ENCODE measurements at regions not wholly inside any gene's neighbourhood (a gene's known extent, or its start where the extent isn't known, plus 50 kb on each side); places are given as distances from the start of the nearest gene placed in this dataset.

DNA sequence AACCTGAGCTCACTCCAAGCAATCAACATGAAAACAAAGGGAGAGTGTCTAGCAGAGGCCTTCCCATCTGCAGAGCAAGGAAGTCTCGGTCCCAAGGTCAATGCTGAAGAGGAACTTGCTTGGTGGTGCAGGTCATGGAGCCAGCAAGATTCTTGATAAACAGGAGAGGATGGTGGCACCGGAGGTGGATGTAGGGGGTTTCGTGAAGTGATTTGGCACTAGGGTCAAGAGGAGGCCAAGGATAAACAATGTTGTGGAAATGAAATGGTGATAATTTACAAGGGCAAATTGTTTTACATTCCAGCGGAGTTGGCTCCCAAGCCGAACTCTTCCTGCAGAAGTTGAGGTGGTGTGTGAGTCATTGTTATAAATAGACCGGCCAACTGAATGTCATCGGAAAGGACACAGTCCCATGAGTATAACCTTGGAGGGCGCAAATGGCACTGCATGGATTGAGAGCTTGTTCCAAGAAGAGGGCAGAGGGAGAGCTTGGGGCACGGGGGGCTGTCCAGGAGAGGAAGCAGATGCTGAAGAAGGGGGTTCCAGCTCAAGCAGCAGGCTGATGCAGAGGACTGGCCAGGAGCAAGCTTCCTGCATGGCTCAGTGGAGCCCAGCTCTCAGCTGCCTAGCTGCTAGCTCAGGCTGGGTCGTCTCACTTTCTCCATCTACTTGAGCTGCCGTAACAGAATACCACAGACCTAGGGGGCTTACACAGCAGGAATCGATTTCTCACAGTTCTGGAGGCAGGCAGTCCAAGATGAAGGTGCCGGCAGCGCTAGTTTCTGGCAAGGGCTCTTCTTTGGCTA, 136.6 kb downstream of the COPRS start:
- TF ChIP-seq ZNF19 (tag by site-specific recombination; IDR thresholded peaks at IDR 0.05; ENCODE audit: low read depth) (no peak), ZNF623 (tag by site-specific recombination; IDR thresholded peaks at IDR 0.05) (no peak), ZIC2 (tag by site-specific recombination; IDR thresholded peaks at IDR 0.05) (0 out of 2 replicates have a peak, but pooled peaks have one; percentile 13), ZBTB20 (tag by site-specific recombination; IDR thresholded peaks at IDR 0.05) (no peak)
- TF ChIP-seq, protein P1, sequence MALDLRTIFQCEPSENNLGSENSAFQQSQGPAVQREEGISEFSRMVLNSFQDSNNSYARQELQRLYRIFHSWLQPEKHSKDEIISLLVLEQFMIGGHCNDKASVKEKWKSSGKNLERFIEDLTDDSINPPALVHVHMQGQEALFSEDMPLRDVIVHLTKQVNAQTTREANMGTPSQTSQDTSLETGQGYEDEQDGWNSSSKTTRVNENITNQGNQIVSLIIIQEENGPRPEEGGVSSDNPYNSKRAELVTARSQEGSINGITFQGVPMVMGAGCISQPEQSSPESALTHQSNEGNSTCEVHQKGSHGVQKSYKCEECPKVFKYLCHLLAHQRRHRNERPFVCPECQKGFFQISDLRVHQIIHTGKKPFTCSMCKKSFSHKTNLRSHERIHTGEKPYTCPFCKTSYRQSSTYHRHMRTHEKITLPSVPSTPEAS (tag by site-specific recombination; IDR thresholded peaks at IDR 0.05) = no peak
- CTCF ChIA-PET = interaction anchor here (0.6 kb wide), 1 partner anchor 363 kb away, joined by 3 read pairs; no protein-coding TSS in a partner anchor
- Histone ChIP-seq H3K4me1 (ENCODE audit: control insufficient read depth, insufficient read depth, low read length) (no peaks in the 10 kb centered on the region), H3K27ac (ENCODE audit: extremely low read depth, low read depth, low read length) (no peak overlapping the region), H3K9me3 (ENCODE audit: control insufficient read depth, insufficient read depth, low read depth, low read length) (no peaks in the 10 kb centered on the region), H3K36me3 (ENCODE audit: control insufficient read depth in 2 of 2, insufficient read depth in 1 of 2, low read length in 2 of 2) (no peaks in the 10 kb centered on the region), H3K4me3 (ENCODE audit: low read depth, low read length) (no peak overlapping the region)
- POLR2A ChIA-PET = no interaction called here

DNA sequence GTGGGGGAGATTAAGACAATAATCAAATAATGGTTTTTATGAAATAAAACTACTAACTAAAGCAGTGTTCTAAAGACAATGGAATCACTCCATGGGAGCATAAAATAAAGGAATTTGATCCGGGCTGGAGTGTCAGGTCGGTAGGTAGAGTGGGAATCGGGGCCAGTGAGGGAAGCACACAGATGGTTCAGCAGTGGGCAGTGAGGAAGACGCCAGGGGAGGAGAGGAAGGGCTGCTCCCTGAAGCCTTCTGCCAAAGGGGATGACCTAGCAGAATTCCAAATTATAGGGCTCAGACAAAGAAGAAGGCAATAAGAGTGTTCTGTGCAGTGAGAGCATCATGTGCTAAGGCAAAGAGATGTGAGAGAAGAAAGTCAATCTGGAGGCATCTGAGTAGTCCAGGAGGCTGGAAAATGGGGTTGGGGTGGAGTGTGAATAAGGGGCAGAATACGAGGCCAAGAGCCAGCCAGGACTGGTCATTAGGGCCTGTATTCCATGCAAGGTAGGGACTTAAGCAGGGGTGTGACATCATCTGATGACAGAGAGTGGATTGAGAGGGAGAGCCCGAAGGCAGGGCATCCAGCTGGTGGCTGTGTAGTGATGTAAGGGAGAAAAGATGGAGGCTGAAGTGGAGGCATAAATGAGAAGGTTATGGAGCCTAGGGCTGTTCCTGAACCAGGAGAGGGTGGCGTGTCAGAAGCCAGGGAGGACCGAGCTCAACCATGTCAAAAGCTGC, 137.6 kb downstream of the COPRS start:
- H3K9me3 ChIP-seq (ENCODE audit: control insufficient read depth, insufficient read depth, low read depth, low read length) = no peaks in the 10 kb centered on the region
- H3K4me1 ChIP-seq (ENCODE audit: control insufficient read depth, insufficient read depth, low read length) = no peaks in the 10 kb centered on the region
- CTCF ChIA-PET = no interaction called here
- H3K27ac ChIP-seq (ENCODE audit: extremely low read depth, low read depth, low read length) = no peak overlapping the region
- H3K4me3 ChIP-seq (ENCODE audit: low read depth, low read length) = no peak overlapping the region
- POLR2A ChIA-PET = no interaction called here
- no peaks in the 10 kb centered on the region for H3K36me3 ChIP-seq (ENCODE audit: control insufficient read depth in 2 of 2, insufficient read depth in 1 of 2, low read length in 2 of 2)
- TF ChIP-seq ZNF768 (tag by site-specific recombination; IDR thresholded peaks at IDR 0.05) (no peak), KLF17 (tag by site-specific recombination; IDR thresholded peaks at IDR 0.05) (0 out of 2 replicates have a peak, but pooled peaks have one; percentile 37), ZNF521 (tag by site-specific recombination; IDR thresholded peaks at IDR 0.05) (no peak), ZNF398 (tag by site-specific recombination; IDR thresholded peaks at IDR 0.05) (no peak), ZBTB21 (tag by site-specific recombination; IDR thresholded peaks at IDR 0.05) (peak; percentile 88), PRDM1 (tag by site-specific recombination; IDR thresholded peaks at IDR 0.05) (peak; percentile 36; the same call in 1 of the 2 replicates), ZNF394 (tag by site-specific recombination; IDR thresholded peaks at IDR 0.05; ENCODE audit: borderline replicate concordance) (no peak), ZNF16 (tag by site-specific recombination; IDR thresholded peaks at IDR 0.05; ENCODE audit: low read depth) (no peak), ZNF341 (tag by site-specific recombination; IDR thresholded peaks at IDR 0.05; ENCODE audit: low read depth) (no peak), ZNF292 (tag by site-specific recombination; IDR thresholded peaks at IDR 0.05; ENCODE audit: borderline replicate concordance, low read depth) (no peak), ZNF623 (tag by site-specific recombination; IDR thresholded peaks at IDR 0.05) (no peak), ZNF274 (IDR thresholded peaks at IDR 0.05; ENCODE audit: low read length) (no peak), ZNF274 (tag by site-specific recombination; IDR thresholded peaks at IDR 0.05; ENCODE audit: borderline replicate concordance) (no peak), HIC1 (tag by site-specific recombination; IDR thresholded peaks at IDR 0.05) (no peak), ATF2 (tag by site-specific recombination; IDR thresholded peaks at IDR 0.05; ENCODE audit: low read depth) (peak; percentile 66)
- TF ChIP-seq, protein P2, sequence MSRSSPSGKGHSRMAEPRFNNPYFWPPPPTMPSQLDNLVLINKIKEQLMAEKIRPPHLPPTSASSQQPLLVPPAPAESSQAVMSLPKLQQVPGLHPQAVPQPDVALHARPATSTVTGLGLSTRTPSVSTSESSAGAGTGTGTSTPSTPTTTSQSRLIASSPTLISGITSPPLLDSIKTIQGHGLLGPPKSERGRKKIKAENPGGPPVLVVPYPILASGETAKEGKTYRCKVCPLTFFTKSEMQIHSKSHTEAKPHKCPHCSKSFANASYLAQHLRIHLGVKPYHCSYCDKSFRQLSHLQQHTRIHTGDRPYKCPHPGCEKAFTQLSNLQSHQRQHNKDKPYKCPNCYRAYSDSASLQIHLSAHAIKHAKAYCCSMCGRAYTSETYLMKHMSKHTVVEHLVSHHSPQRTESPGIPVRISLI (tag by site-specific recombination; IDR thresholded peaks at IDR 0.05) = no peak
- TF ChIP-seq, protein P3, sequence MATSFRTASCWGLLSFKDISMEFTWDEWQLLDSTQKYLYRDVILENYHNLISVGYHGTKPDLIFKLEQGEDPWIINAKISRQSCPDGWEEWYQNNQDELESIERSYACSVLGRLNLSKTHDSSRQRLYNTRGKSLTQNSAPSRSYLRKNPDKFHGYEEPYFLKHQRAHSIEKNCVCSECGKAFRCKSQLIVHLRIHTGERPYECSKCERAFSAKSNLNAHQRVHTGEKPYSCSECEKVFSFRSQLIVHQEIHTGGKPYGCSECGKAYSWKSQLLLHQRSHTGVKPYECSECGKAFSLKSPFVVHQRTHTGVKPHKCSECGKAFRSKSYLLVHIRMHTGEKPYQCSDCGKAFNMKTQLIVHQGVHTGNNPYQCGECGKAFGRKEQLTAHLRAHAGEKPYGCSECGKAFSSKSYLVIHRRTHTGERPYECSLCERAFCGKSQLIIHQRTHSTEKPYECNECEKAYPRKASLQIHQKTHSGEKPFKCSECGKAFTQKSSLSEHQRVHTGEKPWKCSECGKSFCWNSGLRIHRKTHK (tag by site-specific recombination; IDR thresholded peaks at IDR 0.05) = no peak

All from HEK293 (cell line).